Panc1 (cell line): ENCODE measurements at regions not wholly inside any gene's neighbourhood (a gene's known extent, or its start where the extent isn't known, plus 50 kb on each side); places are given as distances from the start of the nearest gene placed in this dataset.

Experiments used
- ATAC-seq: fragments of 200-7000 bp; cut with Tn5 transposase; 2 replicates; pipeline ENCODE4 v1.9.1; 2020; ENCODE audit warnings: mild to moderate bottlenecking, moderate library complexity
- BruUV-seq: library from RNA; stranded (reverse); fragments of 400-500 nt; replicated peaks from 2 replicates; lab custom pipeline; 2021; lab: Mats Ljungman, UMichigan
- CTCF ChIA-PET: fragments of 300-600 bp; sonication (Branson Sonifier 250); formaldehyde crosslinking; loops from one replicate; lab custom pipeline; 2022; ENCODE audit warnings: antibody characterized with exemption; lab: Charles Lee
- POLR2A ChIA-PET: fragments of 300-600 bp; sonication (Branson Sonifier 250); formaldehyde crosslinking; loops from one replicate; lab custom pipeline; 2022; ENCODE audit warnings: antibody characterized with exemption; lab: Charles Lee
- DNase-seq: peaks from one replicate; pipeline ENCODE4 v3.0.0-alpha.2; 2010; ENCODE audit warnings: low read depth, low spot score
- H3K27ac ChIP-seq: 2 replicates; pipeline ENCODE4 v1.5.1; 2011; ENCODE audit warnings: mild to moderate bottlenecking, low read length, inconsistent platforms
- H3K27me3 ChIP-seq: fragments of 200-500 bp; sonication (Bioruptor generic); 2 replicates; pipeline ENCODE4 v1.6.0; 2014; ENCODE audit warnings: low read length, inconsistent platforms; ENCODE audit not compliant: control insufficient read depth, insufficient read depth
- H3K36me3 ChIP-seq: fragments of 200-500 bp; sonication (Bioruptor generic); 2 replicates; pipeline ENCODE4 v1.5.1; 2014; ENCODE audit warnings: inconsistent platforms, mild to moderate bottlenecking, low read length, moderate library complexity; ENCODE audit not compliant: control insufficient read depth, insufficient read depth
- H3K4me1 ChIP-seq: 2 replicates; pipeline ENCODE4 v1.5.1; 2011; ENCODE audit warnings: inconsistent platforms, mild to moderate bottlenecking, low read length, moderate library complexity; ENCODE audit not compliant: control insufficient read depth, insufficient read depth
- H3K4me3 ChIP-seq, 2 experiments: 2 replicates each; pipeline ENCODE4 v1.5.1; 2011 to 2012; ENCODE audit warnings: low read depth in 2 of 2, low read length in 2 of 2, mild to moderate bottlenecking in 2 of 2, inconsistent platforms in 1 of 2, moderate library complexity in 1 of 2
- H3K9me3 ChIP-seq: fragments of 200-500 bp; sonication (Bioruptor generic); 2 replicates; pipeline ENCODE4 v1.5.1; 2014; ENCODE audit warnings: low read depth, mild to moderate bottlenecking, inconsistent platforms, low read length, moderate library complexity; ENCODE audit not compliant: control insufficient read depth, insufficient read depth
- POLR2AphosphoS5 ChIP-seq: IDR thresholded peaks from 2 replicates; pipeline ENCODE4 v1.6.1; 2012; ENCODE audit warnings: mild to moderate bottlenecking, low read depth, low read length, moderate library complexity
- SIN3A ChIP-seq: IDR thresholded peaks from 2 replicates; pipeline ENCODE4 v1.6.1; 2012; ENCODE audit warnings: low read depth, mild to moderate bottlenecking, low read length, moderate library complexity, borderline replicate concordance; ENCODE audit not compliant: insufficient read depth
- TCF7L2 ChIP-seq: IDR thresholded peaks from 2 replicates; pipeline ENCODE4 v1.6.1; 2011; ENCODE audit warnings: mild to moderate bottlenecking, low read depth, low read length, inconsistent platforms
- in situ Hi-C: cut with HindIII; loops from 2 replicates; pipeline ENCODE4 v1.10.0; 2016; ENCODE audit warnings: low sequenced_read_pairs, low pct_unique_long_range_greater_than_20kb
- intact Hi-C: fragments of 100-400 bp; cut with micrococcal nuclease; formaldehyde crosslinking; loops from one replicate; pipeline ENCODE4 v1.10.0; 2022; ENCODE audit not compliant: unreplicated experiment
- TF ChIP-seq, protein P1 (sequence below), 2 experiments: IDR thresholded peaks; 2 replicates each; pipeline ENCODE4 v1.6.1; 2011 to 2012; ENCODE audit warnings: low read depth in 2 of 2, control low read depth in 1 of 2, low read length in 1 of 2, mild to moderate bottlenecking in 1 of 2, moderate library complexity in 1 of 2; ENCODE audit not compliant: insufficient read depth in 1 of 2
- TF ChIP-seq, protein P2 (sequence below): fragments of 450-650 bp; IDR thresholded peaks from 2 replicates; pipeline ENCODE4 v1.5.1; 2017; ENCODE audit warnings: mild to moderate bottlenecking

DNA sequence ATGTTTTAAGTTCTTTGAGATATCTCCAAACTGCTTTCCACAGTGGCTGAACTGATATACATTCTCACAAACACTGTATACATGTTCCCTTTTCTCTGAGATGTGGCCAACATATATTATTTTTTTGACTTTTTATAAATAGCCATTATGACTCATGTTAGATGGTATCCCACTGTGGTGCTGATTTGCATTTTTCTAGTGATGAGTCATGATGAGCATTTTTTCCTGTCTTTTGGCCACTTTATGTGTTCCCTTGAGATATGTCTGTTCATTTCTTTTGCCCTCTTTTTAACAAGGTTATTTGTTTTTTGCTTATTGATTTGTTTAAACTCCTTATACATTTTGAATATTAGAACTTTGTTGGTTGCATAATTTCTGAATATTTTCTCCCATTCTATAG lies 1055.1 kb downstream of the NXPH1 start:
- Histone ChIP-seq H3K4me1 (no peaks in the 10 kb centered on the region), H3K9me3 (no peaks in the 10 kb centered on the region), H3K27me3 (no peaks in the 10 kb centered on the region), H3K27ac (no peak overlapping the region), H3K36me3 (no peaks in the 10 kb centered on the region), H3K4me3 (no peak overlapping the region)
- ATAC-seq (no peak), DNase-seq (no peak)
- CTCF ChIA-PET = no interaction called here
- TF ChIP-seq TCF7L2 (no peak), POLR2AphosphoS5 (no peak), SIN3A (no peak)
- TF ChIP-seq, protein P1, sequence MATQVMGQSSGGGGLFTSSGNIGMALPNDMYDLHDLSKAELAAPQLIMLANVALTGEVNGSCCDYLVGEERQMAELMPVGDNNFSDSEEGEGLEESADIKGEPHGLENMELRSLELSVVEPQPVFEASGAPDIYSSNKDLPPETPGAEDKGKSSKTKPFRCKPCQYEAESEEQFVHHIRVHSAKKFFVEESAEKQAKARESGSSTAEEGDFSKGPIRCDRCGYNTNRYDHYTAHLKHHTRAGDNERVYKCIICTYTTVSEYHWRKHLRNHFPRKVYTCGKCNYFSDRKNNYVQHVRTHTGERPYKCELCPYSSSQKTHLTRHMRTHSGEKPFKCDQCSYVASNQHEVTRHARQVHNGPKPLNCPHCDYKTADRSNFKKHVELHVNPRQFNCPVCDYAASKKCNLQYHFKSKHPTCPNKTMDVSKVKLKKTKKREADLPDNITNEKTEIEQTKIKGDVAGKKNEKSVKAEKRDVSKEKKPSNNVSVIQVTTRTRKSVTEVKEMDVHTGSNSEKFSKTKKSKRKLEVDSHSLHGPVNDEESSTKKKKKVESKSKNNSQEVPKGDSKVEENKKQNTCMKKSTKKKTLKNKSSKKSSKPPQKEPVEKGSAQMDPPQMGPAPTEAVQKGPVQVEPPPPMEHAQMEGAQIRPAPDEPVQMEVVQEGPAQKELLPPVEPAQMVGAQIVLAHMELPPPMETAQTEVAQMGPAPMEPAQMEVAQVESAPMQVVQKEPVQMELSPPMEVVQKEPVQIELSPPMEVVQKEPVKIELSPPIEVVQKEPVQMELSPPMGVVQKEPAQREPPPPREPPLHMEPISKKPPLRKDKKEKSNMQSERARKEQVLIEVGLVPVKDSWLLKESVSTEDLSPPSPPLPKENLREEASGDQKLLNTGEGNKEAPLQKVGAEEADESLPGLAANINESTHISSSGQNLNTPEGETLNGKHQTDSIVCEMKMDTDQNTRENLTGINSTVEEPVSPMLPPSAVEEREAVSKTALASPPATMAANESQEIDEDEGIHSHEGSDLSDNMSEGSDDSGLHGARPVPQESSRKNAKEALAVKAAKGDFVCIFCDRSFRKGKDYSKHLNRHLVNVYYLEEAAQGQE (IDR thresholded peaks at IDR 0.05; ENCODE audit: insufficient read depth in 1 of 2, low read depth in 2 of 2, low read length in 1 of 2) = no peak
- TF ChIP-seq, protein P2, sequence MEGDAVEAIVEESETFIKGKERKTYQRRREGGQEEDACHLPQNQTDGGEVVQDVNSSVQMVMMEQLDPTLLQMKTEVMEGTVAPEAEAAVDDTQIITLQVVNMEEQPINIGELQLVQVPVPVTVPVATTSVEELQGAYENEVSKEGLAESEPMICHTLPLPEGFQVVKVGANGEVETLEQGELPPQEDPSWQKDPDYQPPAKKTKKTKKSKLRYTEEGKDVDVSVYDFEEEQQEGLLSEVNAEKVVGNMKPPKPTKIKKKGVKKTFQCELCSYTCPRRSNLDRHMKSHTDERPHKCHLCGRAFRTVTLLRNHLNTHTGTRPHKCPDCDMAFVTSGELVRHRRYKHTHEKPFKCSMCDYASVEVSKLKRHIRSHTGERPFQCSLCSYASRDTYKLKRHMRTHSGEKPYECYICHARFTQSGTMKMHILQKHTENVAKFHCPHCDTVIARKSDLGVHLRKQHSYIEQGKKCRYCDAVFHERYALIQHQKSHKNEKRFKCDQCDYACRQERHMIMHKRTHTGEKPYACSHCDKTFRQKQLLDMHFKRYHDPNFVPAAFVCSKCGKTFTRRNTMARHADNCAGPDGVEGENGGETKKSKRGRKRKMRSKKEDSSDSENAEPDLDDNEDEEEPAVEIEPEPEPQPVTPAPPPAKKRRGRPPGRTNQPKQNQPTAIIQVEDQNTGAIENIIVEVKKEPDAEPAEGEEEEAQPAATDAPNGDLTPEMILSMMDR = no peak
- intact Hi-C loops = loop anchor here (5.0 kb wide), 1 partner anchor 831 kb away; no protein-coding TSS in a partner anchor
- in situ Hi-C loops = no loop called here
- BruUV-seq = no TSS peak
- POLR2A ChIA-PET = no interaction called here

DNA sequence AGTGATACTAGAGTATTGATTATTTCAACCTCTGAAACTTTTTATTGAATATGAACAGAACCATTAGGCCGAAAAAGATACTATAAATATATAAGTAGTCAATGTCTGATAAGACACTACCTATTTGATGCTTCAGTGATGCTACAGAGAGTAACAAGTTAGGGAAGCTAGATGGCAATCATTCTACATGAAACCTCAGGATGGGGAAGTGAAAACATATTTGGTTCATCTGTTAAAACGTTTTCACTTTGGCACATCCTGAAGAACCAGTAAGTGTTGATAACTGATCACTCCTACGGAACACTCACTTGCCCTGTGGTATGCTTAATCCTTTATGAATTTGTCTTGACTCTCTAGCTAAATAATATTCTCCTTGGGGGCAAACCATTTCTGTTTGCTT lies 1064.9 kb downstream of the NXPH1 start:
- no TSS peak for BruUV-seq
- Histone ChIP-seq H3K36me3 (no peaks in the 10 kb centered on the region; the same call in 1 of the 2 replicates), H3K27ac (no peak overlapping the region), H3K9me3 (no peaks in the 10 kb centered on the region; the same call in 1 of the 2 replicates), H3K4me1 (no peaks in the 10 kb centered on the region), H3K4me3 (no peak overlapping the region), H3K27me3 (no peaks in the 10 kb centered on the region)
- DNase-seq (no peak), ATAC-seq (no peak)
- ChIA-PET POLR2A (no interaction called here), CTCF (no interaction called here)
- TF ChIP-seq, protein P2 = no peak
- TF ChIP-seq POLR2AphosphoS5 (no peak), SIN3A (no peak), TCF7L2 (no peak)
- TF ChIP-seq, protein P1 (IDR thresholded peaks at IDR 0.05; ENCODE audit: insufficient read depth in 1 of 2, low read depth in 2 of 2, low read length in 1 of 2) = no peak
- intact Hi-C loops (no loop called here), in situ Hi-C loops (no loop called here)
